ENCODE measurements at regions not wholly inside any gene's neighbourhood (a gene's known extent, or its start where the extent isn't known, plus 50 kb on each side); places are given as distances from the start of the nearest gene placed in this dataset.

GRCh38 chr12:27898022-27898421, 74.5 kb downstream of the PTHLH start:
- TF ChIP-seq EP300 (IDR thresholded peaks at IDR 0.05; ENCODE audit: low read depth): no peak
- TF ChIP-seq POLR2AphosphoS5 (IDR thresholded peaks at IDR 0.05): no peak
- no peak for TF ChIP-seq CTCF (IDR thresholded peaks at IDR 0.05)
- TF ChIP-seq POLR2A (IDR thresholded peaks at IDR 0.05): no peak
- DNase-seq: no peak
- in situ Hi-C loops (cut with MboI; ENCODE audit: low pct_ligation_motif_present in 1 of 4, low pct_unique_long_range_greater_than_20kb in 1 of 4, low sequenced_read_pairs in 3 of 4) (no loop called here), intact Hi-C loops (cut with DNase I; ENCODE audit: low total_unique reads) (no loop called here)
- Histone ChIP-seq H3K27ac (no peak overlapping the region), H3K36me3 (no peaks in the 10 kb centered on the region), H3K4me1 (no peaks in the 10 kb centered on the region), H3K4me3 (no peak overlapping the region), H3K9me3 (no peaks in the 10 kb centered on the region), H3K27me3 (no peaks in the 10 kb centered on the region)
- WGBS, 2 donors (ENCODE audit: low coverage in 1 of 2): 57 to 62% methylated on average over 3 of the region's 3 CpGs

GRCh38 chr12:27896419-27896990, 76.0 kb downstream of the PTHLH start:
- 77 to 79% methylated on average over 3 of the region's 3 CpGs for WGBS, 2 donors (ENCODE audit: low coverage in 1 of 2)
- no peak for DNase-seq
- H3K27ac ChIP-seq: no peak overlapping the region
- intact Hi-C loops (cut with DNase I; ENCODE audit: low total_unique reads): no loop called here
- H3K4me3 ChIP-seq: no peak overlapping the region
- no peaks in the 10 kb centered on the region for H3K9me3 ChIP-seq
- no peak for TF ChIP-seq EP300 (IDR thresholded peaks at IDR 0.05; ENCODE audit: low read depth)
- TF ChIP-seq POLR2A (IDR thresholded peaks at IDR 0.05): no peak
- TF ChIP-seq CTCF (IDR thresholded peaks at IDR 0.05): no peak
- no peak for TF ChIP-seq POLR2AphosphoS5 (IDR thresholded peaks at IDR 0.05)
- no peaks in the 10 kb centered on the region for H3K27me3 ChIP-seq
- in situ Hi-C loops (cut with MboI; ENCODE audit: low pct_ligation_motif_present in 1 of 4, low pct_unique_long_range_greater_than_20kb in 1 of 4, low sequenced_read_pairs in 3 of 4): no loop called here
- no peaks in the 10 kb centered on the region for H3K36me3 ChIP-seq
- no peaks in the 10 kb centered on the region for H3K4me1 ChIP-seq

GRCh38 chr12:27894309-27894708, 78.2 kb downstream of the PTHLH start:
- no peaks in the 10 kb centered on the region for H3K27me3 ChIP-seq
- no peak for DNase-seq
- no peak overlapping the region for H3K27ac ChIP-seq
- TF ChIP-seq CTCF (IDR thresholded peaks at IDR 0.05): no peak
- no peak for TF ChIP-seq POLR2A (IDR thresholded peaks at IDR 0.05)
- no peak for TF ChIP-seq POLR2AphosphoS5 (IDR thresholded peaks at IDR 0.05)
- TF ChIP-seq EP300 (IDR thresholded peaks at IDR 0.05; ENCODE audit: low read depth): no peak
- 76 to 88% methylated on average over 3 of the region's 3 CpGs for WGBS, 2 donors (ENCODE audit: low coverage in 1 of 2)
- no peaks in the 10 kb centered on the region for H3K9me3 ChIP-seq
- H3K4me3 ChIP-seq: no peak overlapping the region
- intact Hi-C loops (cut with DNase I; ENCODE audit: low total_unique reads): no loop called here
- in situ Hi-C loops (cut with MboI; ENCODE audit: low pct_ligation_motif_present in 1 of 4, low pct_unique_long_range_greater_than_20kb in 1 of 4, low sequenced_read_pairs in 3 of 4): no loop called here
- no peaks in the 10 kb centered on the region for H3K36me3 ChIP-seq
- no peaks in the 10 kb centered on the region for H3K4me1 ChIP-seq

- Histone ChIP-seq H3K4me3 (no peak overlapping the region), H3K4me1 (no peaks in the 10 kb centered on the region), H3K36me3 (no peaks in the 10 kb centered on the region), H3K9me3 (peaks cover 0 to 3% of the 10 kb centered on the region in 2 donors), H3K27me3 (no peaks in the 10 kb centered on the region), H3K27ac (no peak overlapping the region)
- TF ChIP-seq EP300 (IDR thresholded peaks at IDR 0.05; ENCODE audit: low read depth) (no peak), CTCF (IDR thresholded peaks at IDR 0.05) (no peak), POLR2A (IDR thresholded peaks at IDR 0.05) (no peak), POLR2AphosphoS5 (IDR thresholded peaks at IDR 0.05) (no peak)
- intact Hi-C loops (cut with DNase I; ENCODE audit: low total_unique reads): loop anchor here (10.0 kb wide), 1 partner anchor 435 kb away; the partner anchor contains the start of gene SMCO2
- in situ Hi-C loops (cut with MboI; ENCODE audit: low pct_ligation_motif_present in 1 of 4, low pct_unique_long_range_greater_than_20kb in 1 of 4, low sequenced_read_pairs in 3 of 4): no loop called here
- no peak for DNase-seq
Measured at GRCh38 chr12:27879708-27880107, 92.8 kb downstream of the PTHLH start.

Data from transverse colon (tissue), 4 donors.